ELR (cell line): ENCODE measurements at regions not wholly inside any gene's neighbourhood (a gene's known extent, or its start where the extent isn't known, plus 50 kb on each side); places are given as distances from the start of the nearest gene placed in this dataset.
A peak's percentile ranks its signal among the peaks of the same experiment; 100 is the strongest.
"Not testable (repeated sequence)": the region's sequence is repeated elsewhere in the genome, so short reads cannot be mapped to it uniquely, and the experiment has no call there.

Experiments
- DNase-seq: peaks from one replicate; pipeline ENCODE4 v3.0.0-alpha.2; 2015; ENCODE audit warnings: low read depth

DNA sequence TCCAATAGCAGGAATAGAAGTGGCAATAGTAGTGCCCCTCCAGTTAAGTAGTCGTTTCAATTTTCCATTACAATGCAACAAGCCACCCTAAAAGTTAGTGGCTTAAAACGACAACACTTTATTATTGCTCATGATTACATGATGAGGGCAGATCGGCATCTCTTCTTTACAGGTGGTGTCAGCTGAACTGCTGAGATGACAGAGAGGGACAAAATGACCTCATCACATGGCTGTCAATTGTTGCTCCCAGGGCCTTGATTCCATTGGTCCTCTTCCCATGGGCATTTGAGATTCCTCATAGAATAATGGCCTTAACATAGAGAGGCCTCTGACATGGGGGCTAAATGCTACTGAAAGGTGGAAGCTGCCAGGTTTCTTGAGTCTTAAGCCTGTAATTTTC is 679.8 kb upstream of the KLHL1 start:
- no peak for DNase-seq

DNA sequence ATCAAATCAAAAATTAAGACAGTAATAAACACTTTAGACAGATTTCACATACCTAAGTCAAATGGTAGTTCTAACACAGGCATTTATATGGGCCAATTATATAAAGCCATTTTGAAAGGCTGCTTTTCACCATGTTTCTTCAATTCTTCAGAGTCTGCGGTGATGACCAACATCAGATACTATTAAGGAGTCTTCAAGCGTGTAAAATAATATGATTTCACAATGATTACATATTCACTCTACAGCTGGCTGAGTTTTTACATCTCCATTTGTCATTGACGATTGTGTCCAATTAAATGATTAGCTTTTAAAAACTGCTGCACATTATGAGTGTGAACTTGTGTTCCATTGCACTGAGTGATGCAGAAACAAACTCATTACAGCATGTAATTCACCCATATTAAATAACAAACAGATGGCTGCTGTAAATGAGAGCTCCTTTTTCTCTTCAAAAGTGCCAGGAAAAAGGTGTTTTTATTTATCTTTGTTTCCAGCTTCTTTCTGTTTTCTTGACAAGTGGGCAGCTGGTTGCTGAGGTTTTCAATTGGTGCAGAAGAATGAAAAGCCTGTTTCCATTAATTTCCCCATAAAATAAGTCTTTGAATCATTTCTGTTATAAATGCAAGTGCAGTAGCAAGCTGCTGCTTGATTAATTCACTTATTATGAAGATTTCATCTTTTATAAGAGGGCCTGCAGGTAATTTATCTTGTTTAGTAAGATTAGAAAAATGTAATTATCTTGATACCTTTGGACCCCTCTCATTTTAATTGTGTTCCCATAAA is 676.1 kb upstream of the KLHL1 start:
- DNase-seq, result no peak

DNA sequence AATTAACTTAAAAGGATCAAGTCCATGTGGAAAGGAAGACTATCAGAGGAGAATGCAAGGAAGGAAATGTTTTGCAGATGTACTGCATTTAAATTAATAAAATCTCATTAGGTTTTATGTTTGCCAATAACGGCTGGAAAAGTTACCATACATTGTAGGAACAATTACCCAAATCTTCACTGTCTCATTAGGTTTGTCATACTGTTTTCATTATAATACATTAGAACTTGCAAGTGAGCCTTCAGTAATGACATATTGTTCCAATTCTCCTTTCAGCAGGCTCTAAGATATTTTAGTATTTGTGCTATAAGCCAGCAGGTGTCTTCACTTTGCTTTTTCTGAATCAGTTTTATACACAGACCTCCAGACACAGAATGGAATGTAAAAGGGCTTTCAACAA is 661.6 kb upstream of the KLHL1 start:
- DNase-seq, result no peak

DNA sequence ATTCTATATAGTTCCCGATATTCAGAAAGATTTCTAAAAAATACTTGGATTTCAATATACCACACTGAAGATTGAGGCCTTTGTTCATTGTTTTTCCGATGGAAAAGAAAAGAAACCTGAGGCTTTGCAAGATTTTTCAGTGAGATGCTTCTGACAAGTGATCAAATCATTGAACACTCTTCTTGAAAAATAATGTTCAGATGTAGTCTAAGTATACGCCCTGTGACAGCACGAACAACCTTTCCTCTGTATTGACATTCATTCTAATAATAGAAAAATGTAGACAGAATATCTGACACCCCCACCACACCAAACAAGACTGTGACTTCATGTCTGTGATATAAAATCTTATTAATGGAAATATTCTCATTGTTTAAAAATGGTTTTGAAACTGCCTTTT is 650.7 kb upstream of the KLHL1 start:
- no peak for DNase-seq

DNA sequence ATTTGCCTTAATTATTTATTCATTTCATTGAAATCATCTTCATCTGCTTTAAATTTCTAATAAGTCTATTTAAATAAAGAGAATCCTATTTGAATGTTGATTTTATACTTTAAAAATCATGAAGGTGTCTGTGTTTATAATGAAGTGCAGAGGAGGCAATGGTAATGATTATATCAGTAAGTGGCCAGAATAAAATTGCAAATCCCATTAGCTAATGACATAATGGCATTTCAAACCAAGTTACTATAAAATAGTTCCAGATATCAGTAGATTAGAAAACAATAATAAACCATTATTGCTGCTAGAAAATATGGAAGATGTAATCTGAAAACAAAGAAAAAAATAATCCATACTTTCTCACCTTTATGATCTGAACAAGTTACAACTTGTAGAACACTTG is 647.8 kb upstream of the KLHL1 start:
- no peak for DNase-seq

DNA sequence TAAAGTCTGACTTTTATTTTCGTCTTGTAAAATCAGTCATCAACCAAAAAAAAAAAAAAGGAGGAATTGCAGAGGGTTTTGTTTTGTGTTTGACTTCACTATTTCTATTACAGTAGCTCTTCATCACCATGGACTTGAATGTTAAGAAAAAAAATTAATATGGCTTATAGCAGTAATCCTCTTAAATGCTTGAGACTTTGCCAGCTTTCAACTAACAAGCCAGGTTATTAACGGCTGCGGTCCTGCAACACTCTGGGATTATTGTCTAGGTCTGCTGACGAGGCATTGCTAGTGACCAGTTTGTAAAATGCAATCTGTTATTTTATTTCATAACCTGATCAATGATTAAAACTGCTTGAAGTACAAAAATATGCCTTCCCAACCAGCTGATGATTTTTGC is 647.2 kb upstream of the KLHL1 start:
- DNase-seq, result no peak

DNA sequence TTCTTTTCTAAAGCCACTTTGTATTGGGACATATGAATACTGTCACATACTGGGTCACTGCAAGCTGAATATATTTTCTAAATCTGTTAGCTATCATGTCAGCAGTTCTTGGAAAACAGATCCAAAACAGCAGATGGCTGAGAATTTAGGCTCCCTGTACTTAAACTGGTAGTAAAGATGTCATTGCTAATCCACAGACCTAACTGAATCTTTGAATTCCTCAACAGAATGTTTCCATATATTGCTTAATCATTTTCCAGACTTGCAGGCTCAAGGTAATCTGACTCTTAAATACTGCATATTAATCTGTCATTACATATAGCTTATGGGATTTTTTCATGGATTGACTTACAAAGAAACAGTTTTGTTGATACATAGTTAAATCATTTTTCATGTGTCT is 639.0 kb upstream of the KLHL1 start:
- peak; percentile 6 for DNase-seq

DNA sequence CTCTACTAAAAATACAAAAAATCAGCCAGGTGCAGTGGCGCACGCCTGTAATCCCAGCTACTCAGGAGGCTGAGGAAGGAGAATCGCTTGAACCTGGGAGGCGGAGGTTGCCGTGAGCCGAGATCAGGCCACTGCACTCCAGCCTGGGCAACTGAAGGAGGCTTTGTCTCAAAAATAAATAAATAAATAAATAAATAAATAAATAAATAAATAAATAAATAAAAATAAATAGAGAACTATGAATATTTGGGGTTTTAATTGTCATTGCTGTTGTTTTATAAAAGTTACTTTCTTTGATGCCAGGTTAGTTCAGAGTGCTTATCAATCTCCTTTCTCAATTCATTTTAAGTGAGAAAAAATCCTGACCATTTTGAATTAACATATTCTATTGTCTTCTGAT is 638.2 kb upstream of the KLHL1 start:
- DNase-seq, result not testable (repeated sequence)

DNA sequence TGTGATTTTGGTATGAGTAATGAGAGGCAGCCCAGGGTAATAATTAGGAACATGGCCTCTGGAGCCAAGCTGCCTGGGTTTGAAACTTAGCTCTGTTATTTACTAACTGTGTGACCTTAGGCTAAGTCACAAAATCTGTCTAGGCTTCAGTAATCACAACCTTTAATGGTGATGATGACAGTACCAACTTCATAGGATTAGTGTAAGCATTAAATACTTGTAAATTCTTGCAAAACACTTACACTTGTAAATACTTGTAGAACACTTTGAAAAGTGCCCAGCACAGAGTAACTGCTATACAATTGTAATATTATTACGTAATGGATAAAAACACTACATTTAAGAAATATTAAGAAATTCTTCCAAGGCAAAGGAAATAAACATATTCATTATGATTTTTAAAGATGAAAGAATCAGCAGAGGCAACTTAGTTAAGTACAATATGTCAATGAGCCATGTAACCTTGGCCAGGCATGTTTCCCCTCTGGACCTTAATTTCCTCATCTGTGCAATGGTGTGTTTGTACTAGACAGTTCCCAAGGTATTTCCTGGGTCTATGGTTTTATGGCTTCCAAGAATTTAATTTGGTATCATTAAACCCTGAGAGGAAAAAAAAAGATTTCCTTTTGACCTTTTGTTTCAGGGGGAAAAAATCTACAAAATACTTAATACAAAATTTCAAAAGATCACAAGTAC is 628.5 kb upstream of the KLHL1 start:
- no peak for DNase-seq

DNA sequence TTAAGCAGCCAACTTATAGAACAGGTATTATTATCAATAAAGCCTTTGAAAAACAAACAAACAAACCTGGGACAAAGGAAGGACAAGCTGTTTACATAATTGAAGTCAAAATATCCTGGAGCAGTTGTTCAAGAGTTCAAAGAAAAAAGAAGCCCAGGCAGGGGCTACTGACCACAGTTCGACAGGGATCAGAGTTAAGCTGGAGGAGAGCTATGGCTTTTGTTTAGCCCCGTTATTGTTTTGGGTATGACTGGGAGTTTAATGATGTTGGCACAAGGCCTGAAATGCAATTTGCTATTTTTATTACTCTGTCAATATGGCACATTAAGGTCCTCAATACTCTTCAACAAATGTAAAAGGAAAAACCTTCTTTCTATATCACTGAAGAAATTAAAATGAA is 624.4 kb upstream of the KLHL1 start:
- no peak for DNase-seq

DNA sequence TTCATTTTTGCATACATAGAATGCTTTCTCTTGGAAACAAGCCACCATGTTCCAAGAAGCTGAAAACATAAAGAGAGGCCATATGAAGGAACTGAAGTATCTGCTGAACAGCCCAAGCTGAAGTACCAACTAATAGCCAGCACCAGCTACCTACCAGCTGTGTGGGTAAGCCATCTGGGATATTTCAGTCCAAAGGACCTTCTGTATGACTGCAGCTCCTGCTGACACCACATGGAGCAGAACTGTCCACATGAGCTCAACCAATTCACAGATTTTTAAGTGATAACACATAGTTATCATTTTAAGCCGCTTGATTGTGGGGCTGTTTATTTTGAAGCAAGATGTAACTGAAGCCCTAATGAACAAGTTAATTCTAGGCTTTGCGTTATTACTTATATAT is 621.1 kb upstream of the KLHL1 start:
- peak; percentile 26 for DNase-seq

DNA sequence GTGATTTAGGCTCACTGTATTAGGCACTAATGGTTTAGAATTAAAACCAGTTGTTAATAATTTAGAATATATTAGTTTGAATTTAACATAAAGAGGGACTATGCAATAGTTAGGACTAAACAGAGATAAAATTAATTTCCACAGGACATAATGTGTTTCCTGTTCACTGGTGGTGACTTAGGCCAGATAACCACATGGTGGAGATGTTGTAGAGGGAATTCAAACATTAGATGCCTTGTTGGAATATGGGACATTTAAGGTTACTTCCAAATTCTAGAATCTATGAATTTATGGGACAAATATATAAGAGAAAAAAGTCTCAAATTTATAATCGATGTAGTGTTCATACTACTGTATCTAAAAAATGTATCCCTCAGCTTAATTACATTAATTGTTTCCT is 615.5 kb upstream of the KLHL1 start:
- DNase-seq, result peak; percentile 43

DNA sequence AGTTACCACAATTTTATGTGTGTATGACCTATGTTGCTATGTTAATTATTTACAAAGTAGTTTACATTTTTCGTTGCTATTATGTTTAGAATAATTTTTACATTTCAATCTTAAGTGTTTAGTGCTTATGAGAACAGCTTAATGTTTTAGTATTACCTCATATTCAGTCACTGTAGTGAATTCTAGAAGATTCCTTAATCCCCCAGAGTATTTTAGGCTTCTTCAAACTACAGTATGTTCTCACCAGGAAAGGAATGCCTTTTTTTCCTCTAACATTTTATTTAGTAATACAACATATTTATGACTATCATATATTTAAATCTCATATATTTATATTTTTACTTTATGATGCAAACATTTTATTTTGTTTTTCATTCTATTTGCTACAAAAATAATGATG is 612.1 kb upstream of the KLHL1 start:
- no peak for DNase-seq

DNA sequence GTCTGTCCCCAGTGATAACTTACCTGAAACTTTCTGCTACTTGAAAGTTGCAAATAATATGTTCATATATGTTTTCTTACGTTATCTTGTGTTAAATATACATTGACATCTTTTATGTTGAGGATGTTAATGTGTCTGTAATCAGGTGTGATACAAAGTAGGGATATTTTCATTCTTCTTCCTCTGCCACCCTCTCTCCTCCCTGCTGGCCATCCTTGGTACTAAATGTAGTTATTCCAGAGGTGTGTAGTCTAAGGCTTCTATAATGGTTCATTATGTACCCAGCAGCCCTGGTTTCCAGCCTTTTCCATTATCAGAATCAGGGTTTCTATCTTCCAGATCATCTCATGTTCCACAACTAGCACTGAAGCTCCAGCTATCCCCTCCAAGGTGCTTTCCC is 606.7 kb upstream of the KLHL1 start:
- DNase-seq, result no peak

DNA sequence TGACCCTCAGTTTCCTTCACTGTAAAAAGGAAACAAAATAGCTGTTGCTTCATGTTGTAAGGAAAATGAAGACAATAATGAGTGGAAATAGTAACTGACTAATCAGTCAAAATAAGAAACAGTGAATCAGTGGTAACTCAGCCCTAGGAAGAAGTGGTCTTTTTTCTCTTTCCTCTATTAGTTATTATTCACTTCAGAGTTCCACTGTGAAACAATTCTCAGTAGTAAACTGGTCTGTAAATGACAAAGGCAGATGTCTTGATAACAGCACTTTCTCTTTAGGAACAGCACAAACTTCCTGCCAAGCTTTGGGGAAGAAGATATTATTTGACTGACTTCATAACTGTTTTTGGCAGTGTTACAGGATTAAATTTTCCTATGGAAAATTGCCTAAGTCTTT is 600.5 kb upstream of the KLHL1 start:
- peak; percentile 8 for DNase-seq

DNA sequence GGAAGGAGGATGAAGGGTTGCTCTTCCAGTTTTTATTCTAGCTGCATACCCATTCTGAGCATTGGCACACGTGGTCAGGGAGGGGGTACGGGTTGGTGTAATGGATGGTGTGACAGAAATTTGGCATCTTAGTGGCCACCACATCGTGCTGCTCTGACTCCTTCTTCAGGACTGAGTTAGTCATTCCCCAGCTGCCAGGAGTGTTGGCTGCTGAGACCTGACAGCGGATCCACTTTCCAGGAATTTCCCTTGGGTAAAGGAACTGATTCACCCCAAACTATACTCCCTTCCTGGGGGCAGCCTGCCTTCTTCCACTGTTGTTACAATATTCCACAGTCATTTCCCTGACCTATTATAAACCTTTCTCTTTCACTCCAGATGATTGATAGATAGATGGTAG is 595.5 kb upstream of the KLHL1 start:
- DNase-seq, result peak; percentile 70

DNA sequence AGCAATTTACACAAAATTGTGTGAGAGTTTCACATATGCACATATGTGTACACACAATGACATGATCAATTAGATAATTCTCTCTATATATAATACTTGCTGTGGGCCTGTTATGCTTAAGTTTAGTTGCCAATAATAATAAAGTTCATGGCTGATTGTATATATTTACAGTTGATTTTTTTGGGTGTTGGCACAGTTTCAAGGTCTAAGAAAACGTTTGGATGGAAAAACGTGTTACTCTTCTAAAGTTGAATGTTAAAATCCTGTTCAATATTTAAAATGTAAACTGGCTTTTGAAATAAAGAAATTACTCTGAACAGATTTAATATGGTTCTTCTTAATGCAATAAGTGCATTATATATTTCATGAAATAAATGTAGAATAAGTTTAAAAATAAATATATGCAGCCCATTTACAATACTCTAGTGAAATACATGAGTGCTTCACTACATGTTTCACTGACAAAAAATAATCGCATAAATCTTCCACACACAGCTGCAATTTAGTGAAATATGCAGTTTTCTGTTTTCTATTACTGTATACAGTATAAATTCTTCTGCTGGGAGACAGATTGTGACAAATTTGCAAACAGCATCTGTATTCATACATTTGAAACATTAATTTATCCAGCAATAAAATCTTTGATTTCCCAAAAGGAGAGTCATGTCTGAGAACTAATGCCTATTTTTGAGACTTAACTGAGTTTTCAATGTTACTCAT is 586.9 kb upstream of the KLHL1 start:
- no peak for DNase-seq

DNA sequence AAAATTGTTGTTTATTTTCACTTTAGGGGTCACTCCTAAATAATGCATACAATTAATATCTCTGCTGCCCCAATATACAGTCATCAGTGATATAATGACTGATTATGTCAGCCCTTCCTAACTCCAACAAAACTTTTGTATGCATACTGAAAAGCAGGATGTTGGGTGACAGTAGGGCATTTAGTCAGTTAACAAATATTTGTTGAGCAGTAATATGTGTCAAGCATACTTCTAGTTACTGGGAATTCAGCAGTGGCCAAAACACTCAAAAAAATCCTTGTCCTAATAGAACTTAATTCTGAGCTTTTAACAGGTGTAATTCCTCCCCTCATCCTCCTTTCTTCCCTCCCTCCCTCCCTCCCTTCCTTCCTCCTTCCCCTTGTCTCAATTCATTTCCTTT is 560.7 kb upstream of the KLHL1 start:
- DNase-seq, result peak; percentile 32

DNA sequence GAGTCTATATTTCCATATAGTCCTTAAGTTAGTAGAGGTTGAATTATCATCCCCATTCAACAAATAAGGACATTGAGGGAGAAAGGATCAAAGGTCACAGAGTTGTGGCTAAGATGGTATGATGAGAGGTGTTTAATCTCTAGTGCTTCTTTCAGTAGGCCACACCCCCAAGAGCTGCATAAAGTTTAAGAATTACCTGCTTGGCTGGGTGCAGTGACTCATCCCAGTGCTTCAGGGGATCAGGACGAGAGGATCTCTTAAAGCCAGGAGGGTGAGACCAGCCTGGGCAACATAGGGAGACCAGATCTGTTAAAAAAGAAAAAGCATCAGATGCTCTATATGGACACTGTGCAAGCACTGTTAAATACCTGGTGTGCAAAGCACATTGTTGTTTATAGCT is 560.0 kb upstream of the KLHL1 start:
- peak; percentile 9 for DNase-seq

DNA sequence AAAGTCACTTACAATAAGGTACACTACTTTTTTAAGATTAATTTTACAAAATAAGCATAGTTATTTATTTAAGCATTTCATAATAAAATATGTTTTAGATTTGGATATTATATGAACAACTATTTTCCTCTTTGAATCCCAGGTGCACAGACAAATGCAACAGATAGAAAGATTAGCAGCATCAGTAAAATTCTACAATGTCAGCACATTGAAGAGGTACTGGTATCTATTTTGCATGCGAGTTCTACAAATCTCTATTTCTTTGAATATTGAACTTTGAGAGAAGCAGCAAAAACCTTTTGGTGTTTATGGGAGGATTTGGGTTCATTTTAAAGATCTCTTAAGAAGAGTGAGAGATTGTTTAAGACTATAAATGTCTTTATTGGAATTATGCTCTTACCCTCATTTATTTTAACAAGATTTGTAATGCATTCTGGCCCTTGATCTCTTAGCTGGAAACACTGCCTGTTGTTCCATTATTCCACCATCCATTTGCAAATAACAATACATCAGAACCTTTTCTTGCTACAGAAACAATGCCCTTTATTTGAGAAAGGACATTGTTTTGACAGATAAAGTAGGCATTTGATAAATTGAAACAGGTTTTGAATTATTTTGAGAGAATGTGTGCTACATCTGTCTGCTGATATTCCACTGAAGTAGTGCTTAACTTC is 558.8 kb upstream of the KLHL1 start:
- DNase-seq, result no peak

DNA sequence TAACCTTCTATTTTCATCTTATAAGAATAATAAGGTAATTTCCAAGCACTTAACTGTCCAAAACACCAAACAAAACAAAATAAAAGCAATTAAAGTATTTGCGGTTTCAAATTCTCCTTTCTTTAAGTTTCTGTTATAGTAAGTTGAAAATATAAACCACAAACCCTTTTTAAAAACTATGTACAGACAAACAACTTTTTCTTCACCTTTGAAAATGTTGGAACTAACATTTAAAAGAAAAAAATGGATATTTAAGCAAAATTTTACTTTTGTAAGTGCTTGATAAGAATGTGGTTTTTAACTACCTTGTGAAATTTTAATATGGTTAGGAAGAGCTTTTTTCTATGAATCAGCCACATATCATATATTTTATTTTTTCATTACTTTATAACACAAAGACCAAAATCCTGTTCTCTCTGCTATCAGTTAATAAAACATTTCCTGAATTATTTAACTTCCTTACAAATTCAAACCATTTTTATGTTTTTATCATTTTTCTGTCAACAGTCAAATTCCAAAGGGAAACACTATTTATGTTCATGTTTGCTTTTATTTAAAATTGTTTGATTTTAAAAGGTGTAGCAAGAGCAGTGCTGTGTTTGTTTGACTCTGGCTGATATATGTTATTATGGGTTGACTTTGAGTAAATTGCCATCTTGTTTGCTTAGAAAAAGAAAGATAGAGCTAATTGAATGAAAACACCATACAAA is 554.1 kb upstream of the KLHL1 start:
- DNase-seq, result no peak

DNA sequence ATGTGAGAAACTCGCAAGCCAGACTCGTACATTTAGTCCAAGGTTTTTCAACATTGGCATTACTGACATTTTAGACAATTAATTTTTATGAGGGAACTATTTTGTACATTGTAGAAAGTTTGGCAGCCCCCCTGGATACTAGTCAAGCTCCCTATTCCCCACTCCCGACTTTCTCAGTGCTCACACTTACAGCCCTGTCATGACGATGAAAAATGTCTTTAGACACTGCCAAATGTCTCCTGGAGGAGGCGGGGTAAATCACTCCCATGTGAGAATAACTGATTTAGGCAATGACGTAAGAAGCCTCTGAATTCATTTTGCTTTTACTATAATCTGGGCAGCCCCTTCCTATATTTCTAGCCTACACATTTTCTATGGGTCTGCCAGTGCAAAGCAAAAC is 535.8 kb upstream of the KLHL1 start:
- DNase-seq, result no peak
